Keratinocyte (primary cell): ENCODE measurements at regions not wholly inside any gene's neighbourhood (a gene's known extent, or its start where the extent isn't known, plus 50 kb on each side); places are given as distances from the start of the nearest gene placed in this dataset.

Experiments
- DNase-seq: peaks from one replicate; pipeline ENCODE4 v3.0.0-alpha.2; 2011; ENCODE audit warnings: low read depth, missing footprints, low spot score
- FAIRE-seq: peaks from 2 replicates; lab custom pipeline; 2011; peaks lifted over from hg19 to GRCh38; lab: Jason Lieb, UNC
- H2AFZ ChIP-seq: 2 replicates; pipeline ENCODE4 v1.6.0; 2012; ENCODE audit warnings: low read length, control low read depth, inconsistent platforms; ENCODE audit not compliant: control insufficient read depth
- H3K27ac ChIP-seq: 2 replicates; pipeline ENCODE4 v1.5.1; 2011; ENCODE audit warnings: low read length; ENCODE audit not compliant: control insufficient read depth, insufficient read depth
- H3K27me3 ChIP-seq: 3 replicates; pipeline ENCODE4 v1.6.0; 2011; ENCODE audit warnings: low read length; ENCODE audit not compliant: control insufficient read depth, insufficient read depth; ENCODE audit errors: extremely low read depth
- H3K36me3 ChIP-seq, 2 experiments: 2 replicates in 1 of 2; 3 replicates in 1 of 2; pipeline ENCODE4 v1.5.1; 2011; ENCODE audit warnings: low read length in 2 of 2, mild to moderate bottlenecking in 1 of 2; ENCODE audit not compliant: control insufficient read depth in 2 of 2, insufficient read depth in 2 of 2; ENCODE audit errors: extremely low read depth in 1 of 2
- H3K4me1 ChIP-seq: 3 replicates; pipeline ENCODE4 v1.5.1; 2011; ENCODE audit warnings: low read length; ENCODE audit not compliant: control insufficient read depth, insufficient read depth; ENCODE audit errors: extremely low read depth
- H3K4me2 ChIP-seq: 3 replicates; pipeline ENCODE4 v1.6.0; 2011; ENCODE audit warnings: low read depth, low read length; ENCODE audit not compliant: control insufficient read depth, insufficient read depth; ENCODE audit errors: extremely low read depth
- H3K4me3 ChIP-seq, 3 experiments: fragments of 200-600 bp in 1 of 3; sonication (generic) in 1 of 3; 2 replicates in 2 of 3; 3 replicates in 1 of 3; pipeline ENCODE4 v1.5.1; 2011 to 2016; ENCODE audit warnings: low read length in 3 of 3, mild to moderate bottlenecking in 3 of 3, control low read depth in 2 of 3, inconsistent platforms in 1 of 3, low read depth in 1 of 3, mixed read lengths in 1 of 3, mixed run types in 1 of 3, moderate library complexity in 1 of 3; ENCODE audit not compliant: control insufficient read depth in 2 of 3, insufficient read depth in 2 of 3; ENCODE audit errors: extremely low read depth in 1 of 3
- H3K79me2 ChIP-seq: 2 replicates; pipeline ENCODE4 v1.6.0; 2012; ENCODE audit warnings: low read length; ENCODE audit not compliant: control insufficient read depth, insufficient read depth
- H3K9ac ChIP-seq: 3 replicates; pipeline ENCODE4 v1.6.0; 2011; ENCODE audit warnings: low read length; ENCODE audit not compliant: control insufficient read depth, insufficient read depth; ENCODE audit errors: extremely low read depth
- H3K9me1 ChIP-seq: 3 replicates; pipeline ENCODE4 v1.6.0; 2011; ENCODE audit warnings: low read length; ENCODE audit not compliant: control insufficient read depth, insufficient read depth; ENCODE audit errors: extremely low read depth
- H3K9me3 ChIP-seq: 2 replicates; pipeline ENCODE4 v1.5.1; 2012; ENCODE audit warnings: low read depth, low read length; ENCODE audit not compliant: control insufficient read depth
- H4K20me1 ChIP-seq: 3 replicates; pipeline ENCODE4 v1.6.0; 2011; ENCODE audit warnings: low read length; ENCODE audit not compliant: control insufficient read depth, insufficient read depth; ENCODE audit errors: extremely low read depth
- EZH2 ChIP-seq: IDR thresholded peaks from one replicate; pipeline ENCODE4 v1.6.1; 2012; ENCODE audit warnings: inconsistent platforms, mild to moderate bottlenecking, low read length, moderate library complexity
- dilution Hi-C: fragments of 300-500 bp; cut with MboI; formaldehyde crosslinking; loops from one replicate; pipeline ENCODE4 v1.7.0; 2020; ENCODE audit warnings: low sequenced_read_pairs; ENCODE audit not compliant: extremely low pct_ligation_motif_present
- TF ChIP-seq, protein P1 (sequence below), 3 experiments: IDR thresholded peaks in 1 of 3; conservative IDR thresholded peaks in 1 of 3; optimal IDR thresholded peaks in 1 of 3; 2 replicates in 2 of 3; 3 replicates in 1 of 3; pipeline versions ENCODE3 to v1.5.1; 2011; ENCODE audit warnings: low read length in 3 of 3, mild to moderate bottlenecking in 3 of 3, moderate library complexity in 2 of 3, control low read depth in 1 of 3, inconsistent platforms in 1 of 3; ENCODE audit not compliant: insufficient read depth in 2 of 3; ENCODE audit errors: extremely low read depth in 1 of 3

DNA sequence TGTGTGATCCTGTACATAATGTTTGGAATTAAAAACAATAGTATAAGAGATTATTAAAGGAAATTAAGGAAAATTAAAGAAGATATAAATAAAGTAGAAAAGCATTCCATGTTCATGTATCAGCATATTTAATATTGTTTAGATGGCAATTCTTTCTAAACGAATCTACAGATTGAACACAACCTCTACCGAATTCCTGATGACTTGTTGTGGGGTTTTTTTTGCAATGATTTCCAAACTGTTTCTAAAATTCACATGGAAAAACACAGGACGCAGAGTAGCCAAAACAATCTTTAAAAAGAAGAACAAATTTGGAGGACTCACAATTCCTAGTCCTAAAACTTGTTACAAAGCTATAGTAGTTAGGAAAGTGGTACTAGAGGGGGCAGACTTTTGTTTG, 573.4 kb upstream of the IGFBP3 start:
- no peaks in the 10 kb centered on the region for H3K9me1 ChIP-seq
- H3K4me2 ChIP-seq, result no peak overlapping the region
- TF ChIP-seq, protein P1, sequence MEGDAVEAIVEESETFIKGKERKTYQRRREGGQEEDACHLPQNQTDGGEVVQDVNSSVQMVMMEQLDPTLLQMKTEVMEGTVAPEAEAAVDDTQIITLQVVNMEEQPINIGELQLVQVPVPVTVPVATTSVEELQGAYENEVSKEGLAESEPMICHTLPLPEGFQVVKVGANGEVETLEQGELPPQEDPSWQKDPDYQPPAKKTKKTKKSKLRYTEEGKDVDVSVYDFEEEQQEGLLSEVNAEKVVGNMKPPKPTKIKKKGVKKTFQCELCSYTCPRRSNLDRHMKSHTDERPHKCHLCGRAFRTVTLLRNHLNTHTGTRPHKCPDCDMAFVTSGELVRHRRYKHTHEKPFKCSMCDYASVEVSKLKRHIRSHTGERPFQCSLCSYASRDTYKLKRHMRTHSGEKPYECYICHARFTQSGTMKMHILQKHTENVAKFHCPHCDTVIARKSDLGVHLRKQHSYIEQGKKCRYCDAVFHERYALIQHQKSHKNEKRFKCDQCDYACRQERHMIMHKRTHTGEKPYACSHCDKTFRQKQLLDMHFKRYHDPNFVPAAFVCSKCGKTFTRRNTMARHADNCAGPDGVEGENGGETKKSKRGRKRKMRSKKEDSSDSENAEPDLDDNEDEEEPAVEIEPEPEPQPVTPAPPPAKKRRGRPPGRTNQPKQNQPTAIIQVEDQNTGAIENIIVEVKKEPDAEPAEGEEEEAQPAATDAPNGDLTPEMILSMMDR (optimal IDR thresholded peaks at IDR 0.05 in 1 of 3, IDR thresholded peaks at IDR 0.05 in 1 of 3, conservative IDR thresholded peaks at IDR 0.05 in 1 of 3; ENCODE audit: extremely low read depth in 1 of 3, insufficient read depth in 2 of 3, low read length in 3 of 3), result no peak
- TF ChIP-seq EZH2, result no peak
- no peak overlapping the region for H3K27ac ChIP-seq
- no peak overlapping the region for H2AFZ ChIP-seq
- FAIRE-seq (no peak), DNase-seq (no peak)
- no peaks in the 10 kb centered on the region for H3K79me2 ChIP-seq
- H3K4me1 ChIP-seq, result peaks cover 3% of the 10 kb centered on the region
- H4K20me1 ChIP-seq, result no peaks in the 10 kb centered on the region
- dilution Hi-C loops, result no loop called here
- no peak overlapping the region for H3K9ac ChIP-seq
- no peaks in the 10 kb centered on the region for H3K27me3 ChIP-seq
- H3K4me3 ChIP-seq, result no peak overlapping the region
- no peaks in the 10 kb centered on the region for H3K36me3 ChIP-seq
- no peaks in the 10 kb centered on the region for H3K9me3 ChIP-seq

DNA sequence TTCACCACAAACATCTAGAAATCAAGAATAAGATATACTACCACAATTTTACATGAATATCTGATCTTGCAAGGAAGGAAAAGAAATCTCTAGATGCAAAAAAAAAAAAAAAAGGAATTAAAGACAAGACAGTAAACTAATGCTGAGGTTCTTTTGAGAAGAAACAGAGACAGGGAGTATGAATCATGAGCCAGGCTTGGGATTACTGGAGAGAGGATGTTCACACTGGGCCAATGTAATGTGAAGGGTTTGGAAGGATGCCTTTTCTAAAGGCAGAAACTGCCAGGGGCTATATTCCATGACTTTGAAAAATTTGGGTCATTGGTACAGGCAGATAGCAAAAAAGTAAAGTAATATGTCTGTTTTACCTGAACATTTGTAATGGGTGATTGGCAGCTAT, 573.0 kb upstream of the IGFBP3 start:
- Histone ChIP-seq H3K9me1 (no peaks in the 10 kb centered on the region), H3K4me1 (peaks cover 3% of the 10 kb centered on the region), H3K4me3 (no peak overlapping the region), H3K9me3 (no peaks in the 10 kb centered on the region), H3K27me3 (no peaks in the 10 kb centered on the region), H3K79me2 (no peaks in the 10 kb centered on the region), H4K20me1 (no peaks in the 10 kb centered on the region), H3K4me2 (no peak overlapping the region), H3K36me3 (no peaks in the 10 kb centered on the region), H3K27ac (no peak overlapping the region), H3K9ac (no peak overlapping the region), H2AFZ (no peak overlapping the region)
- DNase-seq (no peak), FAIRE-seq (peak; percentile 59)
- dilution Hi-C loops, result no loop called here
- TF ChIP-seq, protein P1 (optimal IDR thresholded peaks at IDR 0.05 in 1 of 3, IDR thresholded peaks at IDR 0.05 in 1 of 3, conservative IDR thresholded peaks at IDR 0.05 in 1 of 3; ENCODE audit: extremely low read depth in 1 of 3, insufficient read depth in 2 of 3, low read length in 3 of 3), result no peak
- TF ChIP-seq EZH2, result no peak
